ENCODE measurements at regions not wholly inside any gene's neighbourhood (a gene's known extent, or its start where the extent isn't known, plus 50 kb on each side); places are given as distances from the start of the nearest gene placed in this dataset.
"Not testable (repeated sequence)": the region's sequence is repeated elsewhere in the genome, so short reads cannot be mapped to it uniquely, and the experiment has no call there.

- not testable (repeated sequence) for H3K27me3 ChIP-seq (ENCODE audit: control insufficient read depth in 1 of 2, insufficient read depth in 1 of 2, low read length in 2 of 2); H4K91ac ChIP-seq (ENCODE audit: low read length); H3K27ac ChIP-seq (ENCODE audit: low read length, poor library complexity, severe bottlenecking); H3K79me1 ChIP-seq (replicated peaks; ENCODE audit: low read length, poor library complexity, severe bottlenecking); H2BK5ac ChIP-seq (ENCODE audit: low read depth, low read length, poor library complexity, severe bottlenecking); H3K23ac ChIP-seq (ENCODE audit: low read length in 2 of 2); H2BK120ac ChIP-seq (ENCODE audit: low read depth, low read length); H4K8ac ChIP-seq (ENCODE audit: low read length); H2AK5ac ChIP-seq (ENCODE audit: low read length, severe bottlenecking); H3K9me3 ChIP-seq (ENCODE audit: control insufficient read depth, low read length); H2BK15ac ChIP-seq (ENCODE audit: low read depth, poor library complexity, severe bottlenecking); DNase-seq; H3K4me3 ChIP-seq (ENCODE audit: insufficient read depth in 1 of 2, low read depth in 1 of 2, low read length in 2 of 2); H2AFZ ChIP-seq (ENCODE audit: low read depth, low read length); H3K18ac ChIP-seq (ENCODE audit: low read depth in 1 of 2, low read length in 2 of 2); H3K4ac ChIP-seq (ENCODE audit: low read depth in 1 of 2, low read length in 2 of 2); H3K36me3 ChIP-seq (ENCODE audit: control insufficient read depth in 1 of 2, insufficient read depth in 2 of 2, low read depth in 1 of 2, low read length in 2 of 2); H3K4me2 ChIP-seq (ENCODE audit: low read length, poor library complexity, severe bottlenecking); H3K4me1 ChIP-seq (ENCODE audit: control insufficient read depth, insufficient read depth, low read depth, low read length); H3K14ac ChIP-seq (ENCODE audit: low read length in 2 of 2); H3K9ac ChIP-seq (ENCODE audit: low read length); H2BK12ac ChIP-seq (ENCODE audit: low read length in 2 of 2)
These were observed 136.5 kb upstream of the FRG2C start for GRCh38 chr3:75527657-75528056.

- H2AK5ac ChIP-seq (ENCODE audit: low read length, severe bottlenecking); H2BK12ac ChIP-seq (ENCODE audit: low read length in 2 of 2); H4K91ac ChIP-seq (ENCODE audit: low read length); H3K23ac ChIP-seq (ENCODE audit: low read length in 2 of 2); H3K36me3 ChIP-seq (ENCODE audit: control insufficient read depth in 1 of 2, insufficient read depth in 2 of 2, low read depth in 1 of 2, low read length in 2 of 2); H3K27ac ChIP-seq (ENCODE audit: low read length, poor library complexity, severe bottlenecking); H3K14ac ChIP-seq (ENCODE audit: low read length in 2 of 2); H3K4ac ChIP-seq (ENCODE audit: low read depth in 1 of 2, low read length in 2 of 2); H3K27me3 ChIP-seq (ENCODE audit: control insufficient read depth in 1 of 2, insufficient read depth in 1 of 2, low read length in 2 of 2); H3K4me1 ChIP-seq (ENCODE audit: control insufficient read depth, insufficient read depth, low read depth, low read length); H3K18ac ChIP-seq (ENCODE audit: low read depth in 1 of 2, low read length in 2 of 2); H2BK120ac ChIP-seq (ENCODE audit: low read depth, low read length); H3K9me3 ChIP-seq (ENCODE audit: control insufficient read depth, low read length); H2BK5ac ChIP-seq (ENCODE audit: low read depth, low read length, poor library complexity, severe bottlenecking); H2AFZ ChIP-seq (ENCODE audit: low read depth, low read length); H2BK15ac ChIP-seq (ENCODE audit: low read depth, poor library complexity, severe bottlenecking); H4K8ac ChIP-seq (ENCODE audit: low read length); H3K9ac ChIP-seq (ENCODE audit: low read length); H3K79me1 ChIP-seq (replicated peaks; ENCODE audit: low read length, poor library complexity, severe bottlenecking); H3K4me2 ChIP-seq (ENCODE audit: low read length, poor library complexity, severe bottlenecking); H3K4me3 ChIP-seq (ENCODE audit: insufficient read depth in 1 of 2, low read depth in 1 of 2, low read length in 2 of 2): not testable (repeated sequence)
- peak; percentile 47 for DNase-seq
- 38% methylated on average over 10 of the region's 11 CpGs for WGBS
These were observed 112.0 kb upstream of the FRG2C start for GRCh38 chr3:75552095-75552494.

GRCh38 chr3:75564427-75564826, 99.7 kb upstream of the FRG2C start:
- not testable (repeated sequence) for H3K4me2 ChIP-seq (ENCODE audit: low read length, poor library complexity, severe bottlenecking); H2BK15ac ChIP-seq (ENCODE audit: low read depth, poor library complexity, severe bottlenecking); H2BK12ac ChIP-seq (ENCODE audit: low read length in 2 of 2); H3K27ac ChIP-seq (ENCODE audit: low read length, poor library complexity, severe bottlenecking); H3K9me3 ChIP-seq (ENCODE audit: control insufficient read depth, low read length); H3K79me1 ChIP-seq (replicated peaks; ENCODE audit: low read length, poor library complexity, severe bottlenecking); DNase-seq; H2BK5ac ChIP-seq (ENCODE audit: low read depth, low read length, poor library complexity, severe bottlenecking); H3K27me3 ChIP-seq (ENCODE audit: control insufficient read depth in 1 of 2, insufficient read depth in 1 of 2, low read length in 2 of 2); H3K4ac ChIP-seq (ENCODE audit: low read depth in 1 of 2, low read length in 2 of 2); H2BK120ac ChIP-seq (ENCODE audit: low read depth, low read length); H4K8ac ChIP-seq (ENCODE audit: low read length); H3K9ac ChIP-seq (ENCODE audit: low read length); H2AK5ac ChIP-seq (ENCODE audit: low read length, severe bottlenecking); H3K4me1 ChIP-seq (ENCODE audit: control insufficient read depth, insufficient read depth, low read depth, low read length); H4K91ac ChIP-seq (ENCODE audit: low read length); H3K4me3 ChIP-seq (ENCODE audit: insufficient read depth in 1 of 2, low read depth in 1 of 2, low read length in 2 of 2); H3K18ac ChIP-seq (ENCODE audit: low read depth in 1 of 2, low read length in 2 of 2); H3K14ac ChIP-seq (ENCODE audit: low read length in 2 of 2); H3K36me3 ChIP-seq (ENCODE audit: control insufficient read depth in 1 of 2, insufficient read depth in 2 of 2, low read depth in 1 of 2, low read length in 2 of 2); H3K23ac ChIP-seq (ENCODE audit: low read length in 2 of 2); H2AFZ ChIP-seq (ENCODE audit: low read depth, low read length)
- 81% methylated on average over 3 of the region's 3 CpGs for WGBS

GRCh38 chr3:75572303-75572702, 91.8 kb upstream of the FRG2C start:
- DNase-seq; H3K79me1 ChIP-seq (replicated peaks; ENCODE audit: low read length, poor library complexity, severe bottlenecking): not testable (repeated sequence)

More at GRCh38 chr3:75572303-75572702, 91.8 kb upstream of the FRG2C start:
- not testable (repeated sequence) for H3K23ac ChIP-seq (ENCODE audit: low read length in 2 of 2); H4K8ac ChIP-seq (ENCODE audit: low read length); H2BK5ac ChIP-seq (ENCODE audit: low read depth, low read length, poor library complexity, severe bottlenecking); H3K36me3 ChIP-seq (ENCODE audit: control insufficient read depth in 1 of 2, insufficient read depth in 2 of 2, low read depth in 1 of 2, low read length in 2 of 2); H3K27me3 ChIP-seq (ENCODE audit: control insufficient read depth in 1 of 2, insufficient read depth in 1 of 2, low read length in 2 of 2); H2BK12ac ChIP-seq (ENCODE audit: low read length in 2 of 2); H3K4ac ChIP-seq (ENCODE audit: low read depth in 1 of 2, low read length in 2 of 2); H3K9me3 ChIP-seq (ENCODE audit: control insufficient read depth, low read length); H3K4me3 ChIP-seq (ENCODE audit: insufficient read depth in 1 of 2, low read depth in 1 of 2, low read length in 2 of 2); H4K91ac ChIP-seq (ENCODE audit: low read length); H3K18ac ChIP-seq (ENCODE audit: low read depth in 1 of 2, low read length in 2 of 2); H3K4me2 ChIP-seq (ENCODE audit: low read length, poor library complexity, severe bottlenecking); H2AFZ ChIP-seq (ENCODE audit: low read depth, low read length); H3K14ac ChIP-seq (ENCODE audit: low read length in 2 of 2); H2BK120ac ChIP-seq (ENCODE audit: low read depth, low read length); H3K27ac ChIP-seq (ENCODE audit: low read length, poor library complexity, severe bottlenecking); H2BK15ac ChIP-seq (ENCODE audit: low read depth, poor library complexity, severe bottlenecking); H3K9ac ChIP-seq (ENCODE audit: low read length); H2AK5ac ChIP-seq (ENCODE audit: low read length, severe bottlenecking); H3K4me1 ChIP-seq (ENCODE audit: control insufficient read depth, insufficient read depth, low read depth, low read length)
- WGBS = 62% methylated on average over 2 of the region's 7 CpGs

Measured in mesenchymal stem cell (in vitro differentiated cells and primary cell).